Uterus (tissue), 2 donors: ENCODE measurements at regions not wholly inside any gene's neighbourhood (a gene's known extent, or its start where the extent isn't known, plus 50 kb on each side); places are given as distances from the start of the nearest gene placed in this dataset.

Experiments used
- CTCF ChIP-seq, 4 experiments: fragments of 200-600 bp in 2 of 4; fragments of 450-650 bp in 2 of 4; sonication (generic) in 2 of 4; IDR thresholded peaks; one replicate each; pipeline ENCODE4 v1.5.1; 2016 to 2019; ENCODE audit warnings: antibody characterized with exemption in 4 of 4, mild to moderate bottlenecking in 2 of 4, moderate library complexity in 1 of 4
- POLR2A ChIP-seq, 2 donors: fragments of 450-650 bp; IDR thresholded peaks; one replicate each; pipeline ENCODE4 v1.6.1; 2016; ENCODE audit warnings: antibody characterized with exemption in 2 of 2, mild to moderate bottlenecking in 1 of 2, moderate library complexity in 1 of 2

- TF ChIP-seq CTCF (IDR thresholded peaks at IDR 0.05): no peak
- no peak for TF ChIP-seq POLR2A (IDR thresholded peaks at IDR 0.05)
Measured at GRCh38 chr20:43360016-43360415, 97.7 kb upstream of the SRSF6 start.
